GM23248 (cell line): ENCODE measurements at regions not wholly inside any gene's neighbourhood (a gene's known extent, or its start where the extent isn't known, plus 50 kb on each side); places are given as distances from the start of the nearest gene placed in this dataset.
"Not testable (repeated sequence)": the region's sequence is repeated elsewhere in the genome, so short reads cannot be mapped to it uniquely, and the experiment has no call there.

Experiments
- DNase-seq: peaks from one replicate; pipeline ENCODE4 v3.0.0-alpha.2; 2015
- H2AFZ ChIP-seq: fragments of 200-600 bp; sonication (generic); 2 replicates; pipeline ENCODE4 v1.6.1; 2016; ENCODE audit warnings: antibody characterized with exemption
- H3F3A ChIP-seq: fragments of 200-600 bp; sonication (generic); 2 replicates; pipeline ENCODE4 v1.6.1; 2016; ENCODE audit warnings: mild to moderate bottlenecking, antibody characterized with exemption, mixed run types; ENCODE audit not compliant: insufficient read depth
- H3K27ac ChIP-seq: fragments of 200-600 bp; sonication (generic); 2 replicates; pipeline ENCODE4 v1.5.1; 2016; ENCODE audit warnings: mild to moderate bottlenecking
- H3K27me3 ChIP-seq: fragments of 200-600 bp; sonication (generic); replicated peaks from 2 replicates; pipeline ENCODE4 v1.6.1; 2016; ENCODE audit warnings: mild to moderate bottlenecking; ENCODE audit not compliant: insufficient read depth
- H3K36me3 ChIP-seq: fragments of 200-600 bp; sonication (generic); 2 replicates; pipeline ENCODE4 v1.6.1; 2016; ENCODE audit warnings: low read depth, mild to moderate bottlenecking
- H3K4me1 ChIP-seq: fragments of 200-600 bp; sonication (generic); 2 replicates; pipeline ENCODE4 v1.6.1; 2016; ENCODE audit warnings: mild to moderate bottlenecking; ENCODE audit not compliant: insufficient read depth
- H3K4me2 ChIP-seq: fragments of 200-600 bp; sonication (generic); one replicate; pipeline ENCODE4 v1.6.1; 2016; ENCODE audit warnings: mild to moderate bottlenecking; ENCODE audit not compliant: unreplicated experiment
- H3K4me3 ChIP-seq: fragments of 200-600 bp; sonication (generic); 2 replicates; pipeline ENCODE4 v1.5.1; 2016; ENCODE audit warnings: mild to moderate bottlenecking
- H3K79me2 ChIP-seq: fragments of 200-600 bp; sonication (generic); 2 replicates; pipeline ENCODE4 v1.6.1; 2016; ENCODE audit warnings: mild to moderate bottlenecking; ENCODE audit not compliant: insufficient read depth
- H3K9ac ChIP-seq: fragments of 200-600 bp; sonication (generic); 2 replicates; pipeline ENCODE4 v1.6.1; 2016; ENCODE audit warnings: mild to moderate bottlenecking
- H3K9me2 ChIP-seq: fragments of 200-600 bp; sonication (generic); 2 replicates; pipeline ENCODE4 v1.6.1; 2016; ENCODE audit warnings: mixed run types, mild to moderate bottlenecking, moderate library complexity; ENCODE audit not compliant: insufficient read depth
- H3K9me3 ChIP-seq: fragments of 200-600 bp; sonication (generic); one replicate; pipeline ENCODE4 v1.6.1; 2017; ENCODE audit warnings: low read depth
- H4K20me1 ChIP-seq: fragments of 200-600 bp; sonication (generic); 2 replicates; pipeline ENCODE4 v1.6.0; 2016; ENCODE audit not compliant: insufficient read depth
- EZH2 ChIP-seq: fragments of 200-600 bp; sonication (generic); IDR thresholded peaks from 2 replicates; pipeline ENCODE4 v1.6.1; 2018; ENCODE audit warnings: antibody characterized with exemption, mild to moderate bottlenecking; ENCODE audit not compliant: insufficient read depth, poor library complexity, severe bottlenecking
- EZH2phosphoT487 ChIP-seq: fragments of 200-600 bp; sonication (generic); IDR thresholded peaks from 2 replicates; pipeline ENCODE4 v1.6.1; 2018; ENCODE audit warnings: antibody characterized with exemption, moderate library complexity, mild to moderate bottlenecking, low read depth; ENCODE audit not compliant: insufficient read depth
- WGBS, 2 experiments: methylation state at CpG; one replicate each; pipeline ENCODE4 v1.1.6; 2015 to 2017; ENCODE audit warnings: low lambda C conversion rate in 2 of 2, low coverage in 1 of 2; ENCODE audit errors: missing lambda C conversion rate in 2 of 2; 5-methylcytosine and 5-hydroxymethylcytosine counted together
- in situ Hi-C: fragments of 300-500 bp; cut with MboI; formaldehyde crosslinking; loops from 2 replicates; pipeline ENCODE4 v1.15.0; 2020

DNA sequence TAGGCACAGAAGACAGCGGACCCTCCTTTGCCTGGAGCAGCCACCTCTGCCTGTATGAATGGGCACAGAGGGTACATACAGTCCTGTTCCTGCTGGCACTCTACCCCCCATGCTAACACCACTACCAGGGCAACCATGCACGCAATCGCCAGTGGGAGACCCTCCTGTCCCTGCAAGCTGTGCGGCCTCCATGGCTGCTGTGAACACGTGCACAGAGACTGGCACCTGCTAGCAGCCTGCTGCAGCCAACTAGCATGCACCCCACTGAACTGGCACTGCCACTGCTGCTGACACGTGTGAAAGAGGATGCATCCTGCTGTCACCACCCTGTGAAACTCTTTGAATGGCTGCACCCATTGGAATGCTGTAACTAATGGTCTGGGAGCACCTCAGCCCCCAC lies 885.2 kb upstream of the ARRDC3 start:
- no peak overlapping the region for H3K27ac ChIP-seq
- H4K20me1 ChIP-seq = no peaks in the 10 kb centered on the region
- no peaks in the 10 kb centered on the region for H3K36me3 ChIP-seq
- in situ Hi-C loops = no loop called here
- TF ChIP-seq EZH2 (no peak), EZH2phosphoT487 (no peak)
- H3K9me3 ChIP-seq = no peaks in the 10 kb centered on the region
- H3F3A ChIP-seq = no peaks in the 10 kb centered on the region
- no peak for DNase-seq
- no peaks in the 10 kb centered on the region for H3K4me1 ChIP-seq
- no peaks in the 10 kb centered on the region; the same call in 1 of the 2 replicates for H3K27me3 ChIP-seq
- H3K79me2 ChIP-seq = no peaks in the 10 kb centered on the region
- H3K4me2 ChIP-seq = no peak overlapping the region
- 19 to 37% methylated on average over 6 of the region's 6 CpGs for WGBS, 2 experiments
- H3K4me3 ChIP-seq = no peak overlapping the region
- no peak overlapping the region for H2AFZ ChIP-seq
- no peak overlapping the region for H3K9ac ChIP-seq
- no peaks in the 10 kb centered on the region for H3K9me2 ChIP-seq

GRCh38 chr5:92267830-92268229 lies 884.7 kb upstream of the ARRDC3 start:
- H3K27ac ChIP-seq = no peak overlapping the region
- no peak overlapping the region for H3K9ac ChIP-seq
- WGBS, 2 experiments = 57 to 64% methylated on average over 4 of the region's 4 CpGs
- no peaks in the 10 kb centered on the region; the same call in 1 of the 2 replicates for H3K27me3 ChIP-seq
- TF ChIP-seq EZH2phosphoT487 (no peak), EZH2 (no peak)
- H3K79me2 ChIP-seq = no peaks in the 10 kb centered on the region
- no peaks in the 10 kb centered on the region for H3K9me3 ChIP-seq
- no peaks in the 10 kb centered on the region for H3K9me2 ChIP-seq
- no peaks in the 10 kb centered on the region for H3K36me3 ChIP-seq
- no peaks in the 10 kb centered on the region for H4K20me1 ChIP-seq
- no peaks in the 10 kb centered on the region for H3F3A ChIP-seq
- H3K4me3 ChIP-seq = no peak overlapping the region
- H3K4me2 ChIP-seq = no peak overlapping the region
- H2AFZ ChIP-seq = no peak overlapping the region
- in situ Hi-C loops = no loop called here
- no peaks in the 10 kb centered on the region for H3K4me1 ChIP-seq
- DNase-seq = no peak

DNA sequence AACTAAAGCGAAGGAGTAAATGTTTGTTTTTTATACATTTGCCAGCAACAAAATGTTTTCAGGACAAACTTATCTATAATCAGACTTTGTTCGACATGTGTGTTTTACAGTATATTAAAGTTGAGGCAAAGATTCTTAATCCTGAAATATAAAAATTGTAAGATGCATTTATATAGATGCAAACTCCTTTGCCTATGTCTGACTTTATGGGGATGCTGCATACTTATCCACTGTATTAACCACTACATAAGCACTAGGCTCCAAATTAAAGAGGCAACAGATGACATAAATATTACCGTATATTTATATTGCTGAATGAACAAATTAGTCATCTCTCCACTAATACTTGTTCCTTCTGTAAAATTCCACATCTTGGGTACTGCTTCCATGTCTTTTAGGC lies 882.7 kb upstream of the ARRDC3 start:
- no peaks in the 10 kb centered on the region for H3K4me1 ChIP-seq
- no peaks in the 10 kb centered on the region for H3K9me3 ChIP-seq
- no peak for DNase-seq
- TF ChIP-seq EZH2 = no peak
- TF ChIP-seq EZH2phosphoT487 = no peak
- in situ Hi-C loops = no loop called here
- no peaks in the 10 kb centered on the region for H3F3A ChIP-seq
- peaks cover 4% of the 10 kb centered on the region; the same call in 1 of the 2 replicates for H3K27me3 ChIP-seq
- H4K20me1 ChIP-seq = no peaks in the 10 kb centered on the region
- no peak overlapping the region for H3K4me3 ChIP-seq
- no peak overlapping the region for H3K9ac ChIP-seq
- H3K9me2 ChIP-seq = no peaks in the 10 kb centered on the region
- 35 to 38% methylated on average over 3 of the region's 3 CpGs for WGBS, 2 experiments
- no peak overlapping the region for H2AFZ ChIP-seq
- no peak overlapping the region for H3K4me2 ChIP-seq
- H3K36me3 ChIP-seq = no peaks in the 10 kb centered on the region
- no peak overlapping the region for H3K27ac ChIP-seq
- H3K79me2 ChIP-seq = no peaks in the 10 kb centered on the region

- H3K9me3 ChIP-seq, H3K4me1 ChIP-seq, H3K27me3 ChIP-seq, H2AFZ ChIP-seq, H4K20me1 ChIP-seq, H3K36me3 ChIP-seq, H3K4me2 ChIP-seq, H3K9me2 ChIP-seq, in situ Hi-C loops, H3K27ac ChIP-seq, H3F3A ChIP-seq, DNase-seq, H3K4me3 ChIP-seq, H3K79me2 ChIP-seq, H3K9ac ChIP-seq: not testable (repeated sequence)
These were observed 872.5 kb upstream of the ARRDC3 start for GRCh38 chr5:92255605-92256004.

GRCh38 chr5:92248518-92248917 lies 865.4 kb upstream of the ARRDC3 start:
- H3K4me2 ChIP-seq = no peak overlapping the region
- in situ Hi-C loops = no loop called here
- no peaks in the 10 kb centered on the region for H3K4me1 ChIP-seq
- no peak for DNase-seq
- no peaks in the 10 kb centered on the region for H3K9me2 ChIP-seq
- no peaks in the 10 kb centered on the region for H4K20me1 ChIP-seq
- 20 to 25% methylated on average over 6 of the region's 6 CpGs for WGBS, 2 experiments
- H3K9ac ChIP-seq = no peak overlapping the region
- H3K27me3 ChIP-seq = 0 out of 2 replicates have a peak, but pooled peaks cover 5% of the 10 kb centered on the region
- no peaks in the 10 kb centered on the region for H3F3A ChIP-seq
- no peaks in the 10 kb centered on the region for H3K9me3 ChIP-seq
- no peaks in the 10 kb centered on the region for H3K79me2 ChIP-seq
- H2AFZ ChIP-seq = no peak overlapping the region
- no peaks in the 10 kb centered on the region for H3K36me3 ChIP-seq
- no peak for TF ChIP-seq EZH2
- no peak for TF ChIP-seq EZH2phosphoT487
- H3K27ac ChIP-seq = no peak overlapping the region
- no peak overlapping the region for H3K4me3 ChIP-seq
